ENCODE measurements at regions not wholly inside any gene's neighbourhood (a gene's known extent, or its start where the extent isn't known, plus 50 kb on each side); places are given as distances from the start of the nearest gene placed in this dataset.

- H3K9me3 ChIP-seq (ENCODE audit: control insufficient read depth, low read depth, low read length): no peaks in the 10 kb centered on the region
- no peaks in the 10 kb centered on the region for H4K20me1 ChIP-seq (ENCODE audit: control insufficient read depth, insufficient read depth, insufficient read length)
- H4K91ac ChIP-seq (ENCODE audit: insufficient read length, low read depth, low read length): no peak overlapping the region
- WGBS (ENCODE audit: extremely low coverage, insufficient read length, low lambda C conversion rate): no CpG with 5 or more reads among the region's 5 CpGs
- DNase-seq: no peak
- H2BK5ac ChIP-seq (ENCODE audit: insufficient read length, low read length): no peak overlapping the region
- no peaks in the 10 kb centered on the region for H3K9me3 Mint-ChIP-seq
- no peak overlapping the region for H4K5ac ChIP-seq (ENCODE audit: insufficient read length, low read depth, low read length)
- H3K9ac ChIP-seq (ENCODE audit: extremely low read depth, insufficient read length, low read length): no peak overlapping the region
- H3K27ac Mint-ChIP-seq: no peak overlapping the region
- no peak overlapping the region for H3K23ac ChIP-seq (ENCODE audit: insufficient read length, low read depth, low read length)
- no peak overlapping the region for H2BK12ac ChIP-seq (ENCODE audit: insufficient read length, low read depth, low read length)
- H3K79me1 ChIP-seq (ENCODE audit: insufficient read depth, low read depth, low read length, poor library complexity, severe bottlenecking): no peaks in the 10 kb centered on the region
- no peak overlapping the region for H2BK120ac ChIP-seq (ENCODE audit: low read depth, low read length, poor library complexity, severe bottlenecking)
- H3K4me2 ChIP-seq (ENCODE audit: insufficient read depth, insufficient read length, low read length): no peak overlapping the region
- no peaks in the 10 kb centered on the region for H3K4me1 ChIP-seq (ENCODE audit: insufficient read depth, low read length)
- H3K18ac ChIP-seq (ENCODE audit: insufficient read length, low read depth, low read length): no peak overlapping the region
- H2AFZ ChIP-seq (ENCODE audit: low read length): no peak overlapping the region
- TF ChIP-seq, protein P1, sequence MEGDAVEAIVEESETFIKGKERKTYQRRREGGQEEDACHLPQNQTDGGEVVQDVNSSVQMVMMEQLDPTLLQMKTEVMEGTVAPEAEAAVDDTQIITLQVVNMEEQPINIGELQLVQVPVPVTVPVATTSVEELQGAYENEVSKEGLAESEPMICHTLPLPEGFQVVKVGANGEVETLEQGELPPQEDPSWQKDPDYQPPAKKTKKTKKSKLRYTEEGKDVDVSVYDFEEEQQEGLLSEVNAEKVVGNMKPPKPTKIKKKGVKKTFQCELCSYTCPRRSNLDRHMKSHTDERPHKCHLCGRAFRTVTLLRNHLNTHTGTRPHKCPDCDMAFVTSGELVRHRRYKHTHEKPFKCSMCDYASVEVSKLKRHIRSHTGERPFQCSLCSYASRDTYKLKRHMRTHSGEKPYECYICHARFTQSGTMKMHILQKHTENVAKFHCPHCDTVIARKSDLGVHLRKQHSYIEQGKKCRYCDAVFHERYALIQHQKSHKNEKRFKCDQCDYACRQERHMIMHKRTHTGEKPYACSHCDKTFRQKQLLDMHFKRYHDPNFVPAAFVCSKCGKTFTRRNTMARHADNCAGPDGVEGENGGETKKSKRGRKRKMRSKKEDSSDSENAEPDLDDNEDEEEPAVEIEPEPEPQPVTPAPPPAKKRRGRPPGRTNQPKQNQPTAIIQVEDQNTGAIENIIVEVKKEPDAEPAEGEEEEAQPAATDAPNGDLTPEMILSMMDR (conservative IDR thresholded peaks at IDR 0.05): no peak
- no peaks in the 10 kb centered on the region for H3K79me2 ChIP-seq (ENCODE audit: insufficient read depth, low read length)
- H3K4ac ChIP-seq (ENCODE audit: low read depth, low read length): no peak overlapping the region
- H3K4me3 Mint-ChIP-seq: no peak overlapping the region
- H2BK15ac ChIP-seq (ENCODE audit: low read depth, low read length): no peak overlapping the region
- no peak overlapping the region for H2BK20ac ChIP-seq (ENCODE audit: low read depth, low read length, poor library complexity, severe bottlenecking)
- H2AK5ac ChIP-seq (ENCODE audit: insufficient read length, low read length): no peak overlapping the region
- peaks cover 3 to 5% of the 10 kb centered on the region in 2 experiments; a peak in 2 of 4 replicates for H3K4me1 Mint-ChIP-seq
- no peaks in the 10 kb centered on the region for H3K23me2 ChIP-seq (ENCODE audit: insufficient read length, low read depth, low read length, poor library complexity, severe bottlenecking)
- H3T11ph ChIP-seq (ENCODE audit: low read length): no peak overlapping the region
- H3K14ac ChIP-seq (ENCODE audit: insufficient read depth, low read length): no peak overlapping the region
- no peak overlapping the region for H3K27ac ChIP-seq (ENCODE audit: insufficient read length, low read depth, low read length)
- no peak overlapping the region for H3K56ac ChIP-seq (ENCODE audit: insufficient read length, low read depth, low read length)
- H3K36me3 Mint-ChIP-seq (ENCODE audit: insufficient read depth in 1 of 3, low read depth in 3 of 3): no peaks in the 10 kb centered on the region
- no peaks in the 10 kb centered on the region for H3K27me3 ChIP-seq (ENCODE audit: insufficient read depth, low read length)
- no peak overlapping the region for H4K8ac ChIP-seq (replicated peaks; ENCODE audit: insufficient read length, low read depth, low read length)
- peaks cover 3% of the 10 kb centered on the region; the same call in 1 of the 2 replicates for H3K27me3 Mint-ChIP-seq (ENCODE audit: low read depth)
Measured at GRCh38 chr11:131146827-131147490, 223.5 kb upstream of the NTM start.

Data from H9 (cell line).